ENCODE measurements at regions not wholly inside any gene's neighbourhood (a gene's known extent, or its start where the extent isn't known, plus 50 kb on each side); places are given as distances from the start of the nearest gene placed in this dataset.
A peak's percentile ranks its signal among the peaks of the same experiment; 100 is the strongest.
"Not testable (repeated sequence)": the region's sequence is repeated elsewhere in the genome, so short reads cannot be mapped to it uniquely, and the experiment has no call there.

DNA sequence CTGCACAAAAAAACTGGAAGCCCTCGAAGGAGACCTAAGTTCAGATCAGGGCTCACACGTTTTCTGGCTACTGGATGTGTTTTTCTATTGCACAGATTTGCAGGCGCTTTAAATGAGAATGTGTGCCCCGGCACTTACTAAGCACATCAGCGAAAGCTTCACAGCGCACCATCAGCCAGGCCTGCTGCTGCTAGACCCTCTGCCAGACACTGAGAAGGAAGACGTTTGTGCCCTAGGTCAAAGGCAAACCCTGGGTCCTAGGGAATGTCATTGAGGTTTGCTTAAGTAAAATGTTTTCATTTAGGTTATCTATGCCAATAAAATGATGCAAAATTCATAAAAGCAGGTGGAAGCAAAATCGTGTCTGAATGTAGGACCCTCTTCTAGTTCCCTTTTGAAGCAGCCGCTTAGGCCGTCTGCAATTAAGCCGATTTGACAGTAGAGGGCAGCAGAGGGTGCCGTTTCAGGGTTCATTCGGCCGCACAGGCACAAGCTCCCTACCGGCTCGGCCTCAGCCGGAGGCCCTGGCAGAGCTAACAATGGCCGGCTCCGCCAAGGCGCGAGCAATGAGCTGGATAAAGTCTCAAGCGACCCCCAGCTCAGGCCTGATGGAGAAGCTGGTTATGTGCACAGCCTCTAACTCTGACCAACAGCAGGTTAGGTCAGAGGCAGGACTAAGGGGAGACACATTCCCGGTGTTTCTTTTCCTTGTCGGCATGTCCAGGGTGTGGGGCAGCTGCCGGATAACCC is 107.2 kb upstream of the FOXA2 start:
- peak; percentile 44 to 78 for DNase-seq

- no peak for DNase-seq
These were observed 107.7 kb upstream of the FOXA2 start for GRCh38 chr20:22692119-22692475.

DNA sequence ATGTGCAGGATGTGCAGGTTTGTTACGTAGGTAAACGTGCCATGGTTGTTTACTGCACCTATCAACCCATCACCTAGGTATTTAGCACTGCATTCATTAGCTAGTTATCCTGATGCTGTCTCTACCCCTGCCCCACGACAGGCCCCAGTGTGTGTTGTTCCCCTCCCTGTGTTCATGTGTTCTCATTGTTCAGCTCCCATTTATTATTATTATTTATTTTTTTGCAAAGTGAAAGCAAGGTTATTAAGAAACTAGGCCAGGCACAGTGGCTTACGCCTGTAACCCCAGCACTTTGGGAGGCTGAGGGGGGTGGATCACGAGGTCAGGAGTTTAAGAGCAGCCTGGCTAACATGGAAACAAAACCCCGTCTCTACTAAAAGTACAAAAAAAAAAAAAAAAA is 108.2 kb upstream of the FOXA2 start:
- DNase-seq = not testable (repeated sequence)

DNA sequence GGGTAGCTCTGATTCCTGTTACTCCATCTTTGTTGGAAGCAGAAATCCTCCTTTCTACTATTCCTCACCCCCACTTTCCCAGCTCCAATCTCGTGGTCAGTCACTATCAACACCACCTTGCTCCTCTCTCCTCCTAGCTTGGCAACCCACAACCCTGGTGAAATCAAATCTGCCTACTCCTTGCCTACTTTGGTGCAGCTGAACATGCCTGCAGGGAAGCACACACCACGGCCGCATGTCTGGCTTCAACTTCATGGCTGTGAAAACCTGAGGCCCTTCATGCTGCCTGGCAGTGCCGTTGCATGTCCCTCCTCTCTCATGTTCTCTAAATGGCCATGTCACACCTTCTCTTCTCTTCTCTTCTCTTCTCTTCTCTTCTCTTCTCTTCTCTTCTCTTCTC is 112.4 kb upstream of the FOXA2 start:
- no peak for DNase-seq

DNA sequence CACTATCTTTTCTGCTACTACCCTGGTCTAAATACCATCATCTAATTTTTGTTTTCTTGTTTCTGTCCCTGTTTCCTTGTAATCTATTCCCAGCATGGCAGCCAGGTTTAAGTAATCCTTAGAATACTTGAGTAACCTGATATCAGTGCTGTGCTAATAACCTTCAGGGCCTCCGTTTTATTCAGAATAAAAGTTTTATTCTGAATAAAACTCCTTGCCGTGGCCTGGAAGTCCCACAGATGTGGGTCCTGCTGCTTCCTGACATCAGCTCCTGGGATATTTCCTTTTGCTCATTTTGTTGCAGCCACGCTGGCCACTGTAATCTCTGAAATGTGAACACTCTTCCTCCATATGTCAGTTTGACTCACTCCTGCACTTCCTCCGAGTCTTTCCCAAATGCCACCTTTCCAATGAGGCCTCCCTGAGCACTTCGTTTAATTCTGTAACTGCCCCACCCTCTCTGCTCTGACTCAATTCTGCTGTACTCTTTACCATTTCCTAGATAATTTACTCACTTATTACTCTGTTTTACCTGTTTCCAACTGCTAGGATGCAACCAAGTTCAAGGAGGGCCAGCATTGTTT is 114.0 kb upstream of the FOXA2 start:
- DNase-seq = no peak

- DNase-seq = no peak
These were observed 115.0 kb upstream of the FOXA2 start for GRCh38 chr20:22699396-22699795.

DNA sequence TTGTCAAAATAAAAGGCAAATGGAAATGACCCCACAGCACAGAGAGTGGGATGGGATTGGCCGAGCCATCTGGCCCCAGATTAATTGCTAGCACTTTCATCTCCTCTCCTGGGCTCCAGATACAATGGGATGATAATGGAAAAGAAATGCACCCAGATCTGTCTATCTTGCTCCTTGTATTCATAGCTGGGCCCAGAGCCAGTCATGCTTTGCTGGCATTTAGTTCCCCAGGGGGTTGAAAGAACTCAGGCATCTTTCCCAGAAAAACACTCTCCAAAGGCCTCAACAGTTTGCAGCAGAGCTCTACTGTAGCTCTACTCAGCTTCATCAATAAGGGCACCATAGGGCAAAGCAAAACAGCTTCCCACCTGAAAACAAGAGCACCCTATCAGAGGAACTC is 116.0 kb upstream of the FOXA2 start:
- DNase-seq = no peak

DNA sequence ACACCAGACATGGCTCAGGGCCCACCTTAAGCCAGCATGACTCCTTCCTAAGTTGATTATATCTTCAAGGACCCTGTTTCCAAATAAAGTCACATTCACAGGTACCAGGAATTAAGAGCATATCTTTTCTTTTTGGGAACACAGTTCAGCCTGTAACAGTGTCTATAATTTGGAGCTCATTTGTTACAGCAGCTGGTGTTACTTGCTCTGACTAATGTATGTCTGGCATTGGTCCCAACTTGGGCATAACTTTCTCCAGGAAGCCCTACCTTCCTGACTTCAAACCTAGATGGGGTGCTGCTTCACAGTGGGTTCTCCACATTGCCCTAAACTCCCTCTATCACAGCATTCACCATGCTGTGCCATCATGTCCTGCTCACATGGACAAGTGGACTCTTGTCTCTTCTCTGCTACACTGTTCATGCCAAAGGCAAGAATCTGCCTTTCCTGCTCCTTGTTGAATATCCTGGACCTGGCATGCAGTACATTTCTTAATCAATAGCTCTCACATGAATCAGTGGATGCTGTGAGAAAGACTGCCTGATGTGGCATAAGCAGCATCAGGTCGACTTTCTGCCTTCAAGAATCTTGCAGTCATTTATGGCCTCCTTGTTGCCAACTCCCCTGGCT is 117.4 kb upstream of the FOXA2 start:
- no peak for DNase-seq

DNA sequence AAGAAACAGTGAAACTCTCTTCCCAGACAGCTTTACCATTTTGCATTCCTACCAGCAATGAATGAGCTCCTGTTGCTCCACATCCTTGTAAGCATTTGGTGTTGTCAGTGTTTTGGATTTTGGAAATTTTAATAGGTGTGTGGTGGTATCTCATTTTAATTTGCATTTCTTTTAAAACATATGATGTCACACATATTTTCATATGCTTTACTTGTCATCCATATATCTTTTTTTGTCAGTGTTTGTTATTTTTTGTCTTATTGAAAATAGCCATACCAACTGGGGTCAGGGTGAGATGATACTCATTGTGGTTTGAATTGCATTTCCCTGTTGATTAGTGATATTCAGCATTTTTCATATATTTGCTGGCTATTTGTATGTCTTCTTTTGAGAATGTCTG is 119.5 kb upstream of the FOXA2 start:
- DNase-seq = no peak

- no peak for DNase-seq
These were observed 127.8 kb upstream of the FOXA2 start for GRCh38 chr20:22711971-22712755.

GRCh38 chr20:22716821-22717351 is 132.5 kb upstream of the FOXA2 start:
- DNase-seq = no peak

DNA sequence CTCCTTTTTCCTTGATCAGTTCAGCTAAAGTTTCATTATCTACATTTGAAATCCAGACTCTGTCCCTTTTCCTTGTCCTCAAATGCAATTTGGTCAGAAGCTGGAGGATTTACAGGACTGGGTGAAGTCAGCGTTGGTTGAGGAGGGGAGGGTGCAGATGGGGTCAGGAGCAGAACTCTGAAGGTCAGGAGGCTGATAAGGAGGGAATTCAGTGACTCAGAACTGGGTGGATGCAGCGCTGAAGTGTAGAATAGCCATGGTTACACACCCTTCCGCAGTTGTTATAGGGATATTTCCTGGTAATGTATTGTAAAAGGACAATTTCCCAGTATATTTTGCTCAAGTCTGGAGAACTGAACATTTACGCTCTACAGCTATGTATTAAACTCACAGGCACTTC is 133.1 kb upstream of the FOXA2 start:
- DNase-seq = no peak

DNA sequence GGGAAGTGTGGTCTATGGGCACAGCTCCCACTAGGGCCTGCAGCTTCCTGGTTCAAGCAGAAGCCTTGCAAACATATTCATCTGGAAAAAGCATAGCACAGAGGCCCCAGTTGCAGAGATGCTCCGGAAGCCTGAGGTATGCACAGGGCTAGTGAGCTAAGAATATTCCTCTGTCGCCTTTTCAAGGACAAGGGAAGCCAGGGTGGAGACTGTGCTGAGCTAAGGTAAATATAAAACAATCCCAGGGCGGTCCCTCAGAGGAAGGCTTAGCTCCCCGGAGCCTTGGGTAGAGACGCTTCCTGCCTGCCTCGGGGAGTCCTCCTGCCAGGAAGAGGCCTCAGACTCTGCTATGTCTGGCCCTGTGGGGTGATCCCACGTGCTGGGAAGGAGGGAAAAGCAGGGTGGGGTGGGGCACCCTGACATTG is 134.8 kb upstream of the FOXA2 start:
- no peak for DNase-seq

- DNase-seq = no peak
These were observed 135.8 kb upstream of the FOXA2 start for GRCh38 chr20:22720206-22720605.

DNA sequence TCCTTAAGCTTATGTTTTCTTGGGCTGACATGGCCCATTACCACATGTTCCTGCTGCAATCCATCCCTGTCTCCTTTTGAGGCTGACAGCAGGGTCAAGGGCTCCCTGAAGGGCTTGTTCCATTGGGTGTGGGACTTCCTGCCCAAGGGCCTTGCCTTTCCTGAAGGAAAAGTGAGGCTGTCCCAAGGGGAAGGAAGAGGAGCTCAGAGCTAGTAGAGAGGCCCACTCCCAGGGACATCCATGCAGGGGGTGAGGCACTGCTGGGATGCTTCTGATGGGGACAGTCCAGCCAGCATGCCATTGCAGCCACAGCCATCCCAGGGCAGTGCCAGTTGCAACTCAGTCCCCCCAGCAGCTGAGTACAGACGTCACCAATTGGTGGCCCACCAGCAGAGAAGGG is 138.4 kb upstream of the FOXA2 start:
- no peak for DNase-seq

DNA sequence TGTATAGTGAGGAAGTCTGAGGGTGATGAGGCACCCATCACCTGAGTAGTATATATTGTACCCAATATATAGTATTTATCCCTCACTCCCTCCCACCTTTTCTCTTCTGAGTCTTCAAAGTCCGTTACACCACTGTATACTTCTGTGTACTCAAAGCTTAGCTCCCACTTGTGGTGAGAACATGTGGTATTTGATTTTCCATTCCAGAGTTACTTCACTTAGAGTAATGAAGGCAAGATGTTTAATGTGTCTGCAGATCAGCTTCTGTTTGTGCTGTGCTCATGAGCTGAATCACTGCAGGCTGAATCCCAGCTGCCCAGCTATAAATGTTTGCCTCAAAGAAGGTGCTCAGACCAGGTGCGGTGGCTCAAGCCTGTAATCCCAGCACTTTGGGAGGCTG is 139.3 kb upstream of the FOXA2 start:
- DNase-seq = no peak

GRCh38 chr20:22728146-22728745 is 143.9 kb upstream of the FOXA2 start:
- DNase-seq = no peak

DNA sequence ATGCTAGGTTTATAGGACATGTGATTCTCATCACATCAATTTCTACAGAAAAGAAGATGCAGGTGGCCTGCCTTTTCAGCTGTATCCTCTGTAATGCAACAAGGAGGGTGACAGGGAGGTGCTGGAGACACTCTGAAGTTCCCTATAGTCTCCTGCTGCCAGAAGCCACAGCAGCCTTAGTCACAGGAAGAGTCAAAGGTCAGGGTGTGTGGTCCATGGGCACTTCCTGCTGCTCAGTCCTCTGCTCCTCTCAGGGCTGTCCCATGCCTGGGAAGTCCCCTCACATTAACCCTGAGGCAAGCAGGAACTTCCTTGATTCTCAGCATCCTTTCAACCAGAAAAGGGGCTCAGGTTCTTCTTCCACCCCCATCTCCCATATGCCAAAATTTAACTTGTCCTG is 144.8 kb upstream of the FOXA2 start:
- no peak for DNase-seq

DNA sequence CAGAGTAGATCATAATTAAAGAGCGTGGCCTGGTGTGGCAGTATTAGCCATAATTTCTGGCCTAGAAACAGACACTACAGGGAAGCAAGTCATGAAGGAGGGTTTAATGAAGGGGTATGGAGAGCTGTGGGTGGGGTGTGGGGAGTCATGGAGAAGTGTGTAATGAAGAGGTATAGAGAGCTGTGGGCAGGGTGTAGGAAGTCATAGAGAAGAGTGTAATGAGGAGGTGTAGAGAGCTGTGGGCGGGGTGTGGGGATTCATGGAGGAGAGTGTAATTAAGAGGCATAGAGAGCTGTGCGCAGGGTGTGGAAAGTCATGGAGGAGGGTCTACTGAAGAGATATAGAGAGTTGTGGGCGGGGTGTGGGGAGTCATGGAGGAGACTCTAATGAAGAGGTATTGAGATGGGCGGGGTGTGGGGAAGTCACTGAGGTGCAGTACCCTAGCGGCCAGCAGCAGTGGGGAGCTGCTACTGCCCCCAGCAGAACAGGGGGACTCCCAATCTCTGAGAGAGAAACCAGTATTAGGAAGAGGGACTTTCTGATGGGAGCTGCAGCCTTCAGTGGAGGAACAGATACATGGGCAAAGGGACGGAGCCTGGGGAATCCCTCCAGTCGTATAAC is 145.4 kb upstream of the FOXA2 start:
- no peak for DNase-seq

- DNase-seq = no peak
These were observed 148.4 kb upstream of the FOXA2 start for GRCh38 chr20:22732751-22733150.

- DNase-seq = not testable (repeated sequence)
These were observed 150.7 kb upstream of the FOXA2 start for GRCh38 chr20:22734946-22735647.

DNA sequence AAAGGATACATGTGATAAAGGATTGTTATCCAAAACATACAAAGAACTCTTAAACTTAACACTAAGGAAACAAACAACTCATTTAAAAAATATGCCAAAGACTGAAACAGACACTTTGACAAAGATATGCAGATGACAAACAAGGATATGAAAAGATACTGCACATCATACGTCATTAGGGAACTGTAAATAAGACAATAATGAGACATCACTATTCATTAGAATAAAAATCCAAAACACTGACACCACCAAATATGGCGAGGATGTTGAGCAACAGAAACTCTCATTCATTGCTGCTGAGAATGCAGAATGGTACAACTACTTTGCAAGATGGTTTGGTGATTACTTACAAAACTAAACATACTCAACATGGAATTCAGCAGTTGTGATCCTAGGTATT is 156.5 kb upstream of the FOXA2 start:
- no peak for DNase-seq
